ENCODE measurements at regions not wholly inside any gene's neighbourhood (a gene's known extent, or its start where the extent isn't known, plus 50 kb on each side); places are given as distances from the start of the nearest gene placed in this dataset.

DNA sequence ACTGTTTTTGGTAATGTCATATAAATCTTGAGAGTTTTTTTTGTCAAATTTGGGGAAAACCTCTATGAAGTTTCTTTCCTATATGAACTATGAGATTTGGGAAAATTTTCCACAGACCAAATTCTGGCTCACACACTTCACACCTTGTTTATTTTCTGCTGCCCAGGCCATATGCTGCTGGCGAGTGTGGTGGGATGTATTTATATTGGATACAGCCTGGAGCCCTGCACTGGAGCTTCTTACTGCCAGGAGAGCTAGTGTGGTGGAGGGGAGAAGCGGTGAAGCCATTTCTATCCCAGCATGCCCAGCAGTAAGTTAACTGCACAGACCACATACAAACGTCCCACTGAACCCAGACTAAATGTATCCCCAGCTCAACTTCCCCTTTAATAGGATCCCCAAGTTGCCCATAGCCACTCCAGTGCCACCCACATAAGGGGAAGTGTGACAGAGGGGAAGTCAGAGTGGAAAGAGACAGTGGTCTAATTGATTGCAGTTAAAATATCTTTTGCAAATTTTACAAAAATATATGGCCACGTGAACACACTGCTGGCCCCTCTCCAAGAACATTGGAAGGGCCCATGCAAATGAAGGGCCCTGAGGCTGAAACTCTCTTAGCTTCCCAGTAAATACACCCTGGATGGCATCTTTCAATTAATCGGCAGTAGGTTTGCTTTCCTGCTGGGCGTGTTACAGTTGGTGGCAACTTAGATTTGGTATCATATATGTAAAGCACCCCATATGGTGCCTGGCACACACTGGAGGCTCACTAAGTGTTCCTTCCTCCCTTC, 146.6 kb upstream of the ITGA6 start:
- TF ChIP-seq, protein P1, sequence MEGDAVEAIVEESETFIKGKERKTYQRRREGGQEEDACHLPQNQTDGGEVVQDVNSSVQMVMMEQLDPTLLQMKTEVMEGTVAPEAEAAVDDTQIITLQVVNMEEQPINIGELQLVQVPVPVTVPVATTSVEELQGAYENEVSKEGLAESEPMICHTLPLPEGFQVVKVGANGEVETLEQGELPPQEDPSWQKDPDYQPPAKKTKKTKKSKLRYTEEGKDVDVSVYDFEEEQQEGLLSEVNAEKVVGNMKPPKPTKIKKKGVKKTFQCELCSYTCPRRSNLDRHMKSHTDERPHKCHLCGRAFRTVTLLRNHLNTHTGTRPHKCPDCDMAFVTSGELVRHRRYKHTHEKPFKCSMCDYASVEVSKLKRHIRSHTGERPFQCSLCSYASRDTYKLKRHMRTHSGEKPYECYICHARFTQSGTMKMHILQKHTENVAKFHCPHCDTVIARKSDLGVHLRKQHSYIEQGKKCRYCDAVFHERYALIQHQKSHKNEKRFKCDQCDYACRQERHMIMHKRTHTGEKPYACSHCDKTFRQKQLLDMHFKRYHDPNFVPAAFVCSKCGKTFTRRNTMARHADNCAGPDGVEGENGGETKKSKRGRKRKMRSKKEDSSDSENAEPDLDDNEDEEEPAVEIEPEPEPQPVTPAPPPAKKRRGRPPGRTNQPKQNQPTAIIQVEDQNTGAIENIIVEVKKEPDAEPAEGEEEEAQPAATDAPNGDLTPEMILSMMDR (conservative IDR thresholded peaks at IDR 0.05; ENCODE audit: low read length), result no peak
- DNase-seq (ENCODE audit: low read depth), result no peak

DNA sequence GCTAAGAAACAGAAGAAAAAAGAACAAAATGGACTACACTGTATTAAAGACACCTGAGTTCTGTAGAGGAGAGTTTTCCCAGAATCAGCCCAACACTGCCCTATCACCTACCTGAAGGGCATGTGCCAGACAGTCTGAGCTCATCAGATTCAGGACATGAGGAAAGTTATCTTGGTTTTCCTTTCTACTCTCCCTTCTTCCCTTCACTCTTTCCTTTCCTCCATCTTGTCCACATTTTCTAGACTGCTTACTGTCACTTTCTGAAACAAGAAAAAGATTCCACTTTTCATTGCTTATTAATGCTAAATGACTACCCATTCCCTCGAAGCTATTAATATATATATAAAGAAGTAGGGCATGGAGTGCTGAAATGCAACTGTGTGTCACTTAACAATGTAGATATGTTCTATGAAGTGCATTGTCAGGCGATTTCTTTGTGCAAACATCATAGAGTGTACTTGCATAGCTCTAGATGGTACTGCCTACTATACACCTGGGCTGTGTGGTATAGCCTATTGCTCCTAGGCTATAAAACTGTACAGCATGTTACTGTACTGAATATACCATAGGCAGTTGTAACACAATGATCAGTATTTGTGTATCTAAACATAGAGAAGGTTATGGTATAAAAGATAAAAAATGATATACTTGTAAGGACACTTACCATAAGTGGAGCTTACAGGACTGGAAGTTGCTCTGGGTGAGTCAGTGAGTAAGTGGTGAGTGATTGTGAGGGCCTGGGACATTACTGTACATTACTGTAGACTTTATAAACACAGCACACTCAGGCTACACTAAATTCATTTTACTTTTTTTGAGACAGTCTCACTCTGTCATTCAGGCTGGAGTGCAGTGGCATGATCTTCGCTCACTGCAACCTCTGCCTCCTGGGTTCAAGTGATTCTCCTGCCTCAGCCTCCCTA, 145.5 kb upstream of the ITGA6 start:
- TF ChIP-seq, protein P1 (conservative IDR thresholded peaks at IDR 0.05; ENCODE audit: low read length), result no peak
- H3K4me3 ChIP-seq (ENCODE audit: low read length), result no peak overlapping the region
- DNase-seq (ENCODE audit: low read depth), result peak; percentile 74

More for the DNA sequence above, 146.6 kb upstream of the ITGA6 start:
- no peak overlapping the region for H3K4me3 ChIP-seq (ENCODE audit: low read length)

DNA sequence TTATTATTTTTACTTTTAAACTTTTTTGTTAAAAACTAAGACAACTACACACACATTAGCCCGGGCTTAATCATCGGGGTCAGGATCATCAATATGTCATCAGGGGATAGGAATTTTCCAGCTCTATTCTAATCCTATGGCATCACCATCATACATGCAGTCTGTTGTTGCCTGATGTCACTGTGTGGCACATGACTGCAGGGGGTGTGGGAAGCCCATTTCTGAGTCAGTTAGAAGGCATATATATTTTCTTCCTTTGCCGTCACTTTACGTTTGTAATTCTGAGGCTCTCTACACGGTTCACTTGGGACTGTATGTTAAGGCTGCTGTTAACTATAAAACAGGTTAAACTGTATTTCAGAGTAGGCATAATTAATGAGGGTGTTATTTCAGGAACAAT, 144.4 kb upstream of the ITGA6 start:
- peak; percentile 86 for DNase-seq (ENCODE audit: low read depth)
- TF ChIP-seq, protein P1 (conservative IDR thresholded peaks at IDR 0.05; ENCODE audit: low read length), result no peak

DNA sequence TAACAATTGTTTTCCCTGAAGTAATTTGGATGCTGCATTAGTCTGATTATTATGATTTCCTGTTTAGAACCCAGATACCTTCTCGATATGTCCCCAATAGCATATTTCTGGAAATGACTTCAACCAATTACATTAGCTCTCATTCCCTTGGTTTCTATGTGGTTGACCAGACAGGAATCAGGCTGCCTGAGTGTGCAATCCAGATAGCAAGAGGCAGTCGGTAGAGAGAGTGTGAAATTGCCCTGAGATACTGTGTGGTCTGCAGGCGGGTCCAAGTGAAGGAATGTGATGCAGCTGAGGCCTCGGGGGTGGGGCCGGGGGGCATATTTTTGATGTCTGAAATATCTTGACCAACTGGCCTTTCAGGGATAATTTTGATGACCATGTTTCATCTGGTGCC, 143.9 kb upstream of the ITGA6 start:
- TF ChIP-seq, protein P1 (conservative IDR thresholded peaks at IDR 0.05; ENCODE audit: low read length), result no peak
- peak; percentile 62 for DNase-seq (ENCODE audit: low read depth)
- H3K4me3 ChIP-seq (ENCODE audit: low read length), result no peak overlapping the region

More for the DNA sequence above, 144.4 kb upstream of the ITGA6 start:
- no peak overlapping the region for H3K4me3 ChIP-seq (ENCODE audit: low read length)

DNA sequence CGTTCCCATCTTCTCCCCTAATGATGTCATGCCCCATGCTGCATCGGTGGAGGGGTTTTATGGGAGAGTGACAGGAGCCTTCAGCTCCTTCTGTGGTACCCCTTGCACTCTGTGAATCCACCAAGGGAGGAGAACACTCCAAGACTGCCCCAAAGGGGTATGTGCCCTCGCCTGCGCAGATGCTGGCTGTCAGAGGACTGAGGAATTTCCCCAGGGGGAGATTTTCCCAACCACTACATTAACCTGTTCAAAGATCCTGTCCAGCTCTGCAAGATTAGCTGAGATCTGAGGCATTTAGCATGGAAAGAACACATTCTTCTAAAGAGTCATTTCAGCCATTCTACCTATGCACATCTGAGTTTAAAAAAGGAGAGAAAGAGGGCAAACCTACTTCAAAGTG, 143.2 kb upstream of the ITGA6 start:
- no peak for DNase-seq (ENCODE audit: low read depth)
- H3K4me3 ChIP-seq (ENCODE audit: low read length), result no peak overlapping the region
- TF ChIP-seq, protein P1 (conservative IDR thresholded peaks at IDR 0.05; ENCODE audit: low read length), result no peak

DNA sequence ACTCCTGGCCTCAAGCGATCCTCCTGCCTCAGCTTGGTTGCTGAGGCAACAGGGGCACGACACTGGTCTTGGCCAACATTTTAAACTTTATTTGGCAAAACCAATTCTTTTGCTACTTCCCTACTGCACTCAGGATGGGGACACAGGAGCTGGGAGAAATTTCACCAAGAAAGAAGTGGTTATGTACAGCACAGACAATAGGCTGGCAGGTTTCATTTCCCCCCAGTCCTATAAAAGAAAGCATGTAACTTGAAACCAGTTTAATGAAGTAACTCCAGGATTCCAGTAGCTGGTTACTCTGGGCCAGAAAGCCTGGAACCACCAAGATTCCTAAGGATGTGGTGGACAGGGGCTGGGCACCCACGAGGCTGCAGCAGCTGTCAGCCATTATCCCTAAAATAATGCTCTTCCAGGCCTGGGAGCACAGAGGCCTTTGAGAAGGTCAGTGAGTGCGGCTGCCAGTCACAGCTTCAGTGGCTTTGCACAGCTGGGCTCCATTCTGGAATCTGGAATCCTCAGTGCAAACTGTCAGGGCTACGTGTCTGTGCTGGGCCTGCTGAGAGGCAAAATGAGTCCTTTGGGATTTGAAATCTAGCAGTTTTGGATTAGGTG, 142.3 kb upstream of the ITGA6 start:
- TF ChIP-seq, protein P1 (conservative IDR thresholded peaks at IDR 0.05; ENCODE audit: low read length), result no peak
- H3K4me3 ChIP-seq (ENCODE audit: low read length), result no peak overlapping the region
- peak; percentile 95 for DNase-seq (ENCODE audit: low read depth)
